HCT116 (cell line): ENCODE measurements at regions not wholly inside any gene's neighbourhood (a gene's known extent, or its start where the extent isn't known, plus 50 kb on each side); places are given as distances from the start of the nearest gene placed in this dataset.

Experiments
- ATAC-seq: fragments of 200-7000 bp; cut with Tn5 transposase; 2 replicates; pipeline ENCODE4 v1.9.1; 2020; ENCODE audit warnings: mild to moderate bottlenecking, moderate library complexity
- BruUV-seq: library from RNA; stranded (reverse); fragments of 400-500 nt; replicated peaks from 2 replicates; lab custom pipeline; 2021; lab: Mats Ljungman, UMichigan
- CTCF ChIA-PET: fragments of 300-600 bp; sonication (Branson Sonifier 250); formaldehyde crosslinking; loops from one replicate; lab custom pipeline; 2021; ENCODE audit warnings: antibody characterized with exemption; lab: Charles Lee
- POLR2A ChIA-PET: fragments of 300-600, 350-600 bp; sonication (Branson Sonifier 250); formaldehyde crosslinking; loops from one replicate; lab custom pipeline; 2021; ENCODE audit warnings: antibody characterized with exemption; lab: Charles Lee
- RAD21 ChIA-PET, 2 experiments: fragments of 300-600 bp; sonication (Branson Sonifier 250); formaldehyde crosslinking; loops; one replicate each; lab custom pipeline; 2023; ENCODE audit warnings: low total read pairs in 2 of 2; ENCODE audit not compliant: uncharacterized antibody in 2 of 2, unreplicated experiment in 2 of 2, low non-redundant PET in 1 of 2; lab: Charles Lee
- DNase-seq: peaks from one replicate; pipeline ENCODE4 v3.0.0-alpha.2; 2010; ENCODE audit warnings: low read depth, low spot score
- H2AFZ ChIP-seq: fragments of 200-600 bp; shearing (Covaris generic), sonication (generic); 2 replicates; pipeline ENCODE4 v1.6.1; 2017; ENCODE audit warnings: low read depth, mixed run types, mixed read lengths, antibody characterized with exemption, low read length; ENCODE audit not compliant: poor library complexity, severe bottlenecking
- H3K27ac ChIP-seq: 2 replicates; pipeline ENCODE4 v1.5.1; 2012; ENCODE audit warnings: low read depth, low read length
- H3K27me3 ChIP-seq: fragments of 200-600 bp; sonication (generic); 2 replicates; pipeline ENCODE4 v1.6.1; 2016; ENCODE audit warnings: mixed run types, low read length, mixed read lengths; ENCODE audit not compliant: insufficient read depth
- H3K36me3 ChIP-seq, 2 experiments: fragments of 200-500 bp in 1 of 2; fragments of 200-600 bp in 1 of 2; sonication (Bioruptor generic) in 1 of 2; sonication (generic) in 1 of 2; 2 replicates each; pipeline versions ENCODE4 v1.5.1 to v1.6.1; 2014 to 2016; ENCODE audit warnings: low read length in 2 of 2, inconsistent platforms in 1 of 2, mixed read lengths in 1 of 2, mixed run types in 1 of 2; ENCODE audit not compliant: insufficient read depth in 2 of 2, control insufficient read depth in 1 of 2
- H3K4me1 ChIP-seq, 2 experiments: fragments of 200-600 bp in 1 of 2; sonication (generic) in 1 of 2; 2 replicates each; pipeline versions ENCODE4 v1.5.1 to v1.6.1; 2012 to 2017; ENCODE audit warnings: low read length in 2 of 2, inconsistent platforms in 1 of 2, mild to moderate bottlenecking in 1 of 2, mixed read lengths in 1 of 2, mixed run types in 1 of 2, moderate library complexity in 1 of 2; ENCODE audit not compliant: insufficient read depth in 2 of 2, control insufficient read depth in 1 of 2
- H3K4me2 ChIP-seq: fragments of 200-600 bp; sonication (generic); 2 replicates; pipeline ENCODE4 v1.6.1; 2017; ENCODE audit warnings: mixed run types, low read length, mixed read lengths
- H3K4me3 ChIP-seq, 2 experiments: fragments of 200-600 bp in 1 of 2; sonication (generic) in 1 of 2; replicated peaks in 1 of 2; 2 replicates each; pipeline ENCODE4 v1.5.1; 2011 to 2016; ENCODE audit warnings: low read length in 2 of 2, control low read depth in 1 of 2, low read depth in 1 of 2, mild to moderate bottlenecking in 1 of 2, mixed read lengths in 1 of 2, mixed run types in 1 of 2
- H3K79me2 ChIP-seq: fragments of 200-600 bp; sonication (generic); 2 replicates; pipeline ENCODE4 v1.6.1; 2017; ENCODE audit warnings: mild to moderate bottlenecking, mixed run types, low read length, moderate library complexity, mixed read lengths; ENCODE audit not compliant: insufficient read depth
- H3K9ac ChIP-seq: fragments of 200-600 bp; sonication (generic); 2 replicates; pipeline ENCODE4 v1.6.1; 2016; ENCODE audit warnings: low read length, mixed read lengths
- H3K9me2 ChIP-seq: fragments of 200-600 bp; sonication (generic), shearing (Covaris generic); 2 replicates; pipeline ENCODE4 v1.6.1; 2017; ENCODE audit warnings: mixed run types, mild to moderate bottlenecking, moderate library complexity; ENCODE audit not compliant: insufficient read depth
- H3K9me3 ChIP-seq, 2 experiments: fragments of 200-500 bp in 1 of 2; fragments of 200-600 bp in 1 of 2; sonication (Bioruptor generic) in 1 of 2; sonication (generic) in 1 of 2; 2 replicates each; pipeline ENCODE4 v1.6.1; 2014 to 2017; ENCODE audit warnings: low read length in 2 of 2, mixed read lengths in 2 of 2, inconsistent platforms in 1 of 2, low read depth in 1 of 2, mild to moderate bottlenecking in 1 of 2, mixed run types in 1 of 2, moderate library complexity in 1 of 2; ENCODE audit not compliant: control insufficient read depth in 1 of 2, insufficient read depth in 1 of 2
- H4K20me1 ChIP-seq: fragments of 200-600 bp; sonication (generic), shearing (Covaris generic); 2 replicates; pipeline ENCODE4 v1.6.1; 2017; ENCODE audit warnings: mixed run types, mild to moderate bottlenecking, moderate library complexity; ENCODE audit not compliant: insufficient read depth
- CBX3 ChIP-seq: IDR thresholded peaks from 2 replicates; pipeline ENCODE4 v1.6.1; 2012; ENCODE audit warnings: low read depth
- CTCF ChIP-seq, 3 experiments: fragments of 200-600 bp in 1 of 3; sonication (generic) in 1 of 3; IDR thresholded peaks in 2 of 3; conservative IDR thresholded peaks in 1 of 3; 2 replicates each; pipeline ENCODE4 v1.5.1; 2012 to 2017; ENCODE audit warnings: low read depth in 2 of 3, low read length in 2 of 3, antibody characterized with exemption in 1 of 3, borderline replicate concordance in 1 of 3, control low read depth in 1 of 3, mild to moderate bottlenecking in 1 of 3, mixed read lengths in 1 of 3, mixed run types in 1 of 3, moderate library complexity in 1 of 3; ENCODE audit not compliant: insufficient read depth in 1 of 3
- EGR1 ChIP-seq: IDR thresholded peaks from 2 replicates; pipeline ENCODE4 v1.6.1; 2012; ENCODE audit warnings: low read depth
- ELF1 ChIP-seq: IDR thresholded peaks from 2 replicates; pipeline ENCODE4 v1.6.1; 2012; ENCODE audit warnings: low read depth, borderline replicate concordance
- JUND ChIP-seq: IDR thresholded peaks from 2 replicates; pipeline ENCODE4 v1.6.1; 2012
- POLR2A ChIP-seq: IDR thresholded peaks from 2 replicates; pipeline ENCODE4 v1.7.0; 2011; ENCODE audit warnings: borderline replicate concordance; ENCODE audit not compliant: insufficient read depth, insufficient read length; ENCODE audit errors: extremely low read depth
- REST ChIP-seq: IDR thresholded peaks from 2 replicates; pipeline ENCODE4 v1.6.1; 2012; ENCODE audit warnings: low read depth
- SIN3A ChIP-seq: IDR thresholded peaks from 2 replicates; pipeline ENCODE4 v1.6.1; 2012; ENCODE audit warnings: low read depth
- TCF7L2 ChIP-seq: IDR thresholded peaks from 2 replicates; pipeline ENCODE4 v1.7.0; 2011; ENCODE audit warnings: borderline replicate concordance, inconsistent platforms; ENCODE audit not compliant: insufficient read depth, insufficient read length; ENCODE audit errors: extremely low read depth
- YY1 ChIP-seq: IDR thresholded peaks from 2 replicates; pipeline ENCODE4 v1.6.1; 2011; ENCODE audit warnings: low read length, low read depth, moderate library complexity, mild to moderate bottlenecking; ENCODE audit not compliant: insufficient replicate concordance; ENCODE audit errors: extremely low read depth
- ZBTB33 ChIP-seq: IDR thresholded peaks from 2 replicates; pipeline ENCODE4 v1.6.1; 2011; ENCODE audit warnings: mild to moderate bottlenecking, low read length, moderate library complexity; ENCODE audit not compliant: insufficient replicate concordance; ENCODE audit errors: extremely low read depth
- ZFX ChIP-seq: fragments of 450-650 bp; IDR thresholded peaks from 2 replicates; pipeline ENCODE4 v1.6.1; 2017
- intact Hi-C: fragments of 100-400 bp; cut with micrococcal nuclease; formaldehyde crosslinking; loops from 2 replicates; pipeline ENCODE4 v1.10.0; 2022

- no TSS peak for BruUV-seq
- H3K9me2 ChIP-seq, result no peaks in the 10 kb centered on the region
- intact Hi-C loops, result no loop called here
Measured at GRCh38 chr12:70989232-70989631, 68.7 kb upstream of the PTPRR start.

GRCh38 chr12:70985850-70986249, 65.3 kb upstream of the PTPRR start:
- POLR2A ChIA-PET, result no interaction called here
- Histone ChIP-seq H4K20me1 (no peaks in the 10 kb centered on the region), H2AFZ (no peak overlapping the region), H3K79me2 (no peaks in the 10 kb centered on the region), H3K9me2 (no peaks in the 10 kb centered on the region), H3K4me3 (no peak overlapping the region), H3K36me3 (no peaks in the 10 kb centered on the region), H3K27ac (no peak overlapping the region), H3K27me3 (no peaks in the 10 kb centered on the region), H3K9me3 (no peaks in the 10 kb centered on the region), H3K9ac (no peak overlapping the region), H3K4me1 (no peaks in the 10 kb centered on the region), H3K4me2 (no peak overlapping the region)
- intact Hi-C loops, result no loop called here
- ATAC-seq (no peak), DNase-seq (no peak)
- BruUV-seq, result no TSS peak
- CTCF ChIA-PET, result no interaction called here
- RAD21 ChIA-PET, result no interaction called here
- TF ChIP-seq POLR2A, result no peak
- no peak for TF ChIP-seq ZBTB33
- TF ChIP-seq JUND, result no peak
- no peak for TF ChIP-seq TCF7L2
- no peak for TF ChIP-seq ZFX
- no peak for TF ChIP-seq CBX3
- TF ChIP-seq REST, result no peak
- no peak for TF ChIP-seq ELF1

More at GRCh38 chr12:70989232-70989631, 68.7 kb upstream of the PTPRR start:
- H3K4me2 ChIP-seq, result no peak overlapping the region
- H2AFZ ChIP-seq, result no peak overlapping the region
- no peak overlapping the region for H3K4me3 ChIP-seq
- no peak overlapping the region for H3K9ac ChIP-seq
- H3K9me3 ChIP-seq, result no peaks in the 10 kb centered on the region
- H4K20me1 ChIP-seq, result no peaks in the 10 kb centered on the region
- H3K36me3 ChIP-seq, result no peaks in the 10 kb centered on the region
- H3K79me2 ChIP-seq, result no peaks in the 10 kb centered on the region
- CTCF ChIA-PET, result no interaction called here
- RAD21 ChIA-PET, result no interaction called here
- no peaks in the 10 kb centered on the region for H3K27me3 ChIP-seq
- ATAC-seq (no peak), DNase-seq (no peak)
- POLR2A ChIA-PET, result no interaction called here
- no peaks in the 10 kb centered on the region for H3K4me1 ChIP-seq
- H3K27ac ChIP-seq, result no peak overlapping the region
- TF ChIP-seq CTCF (IDR thresholded peaks at IDR 0.05 in 2 of 3, conservative IDR thresholded peaks at IDR 0.05 in 1 of 3; ENCODE audit: borderline replicate concordance in 1 of 3, insufficient read depth in 1 of 3, low read depth in 2 of 3, low read length in 2 of 3) (no peak), YY1 (no peak), EGR1 (no peak), SIN3A (no peak)
